SK-N-MC (cell line): ENCODE measurements at regions not wholly inside any gene's neighbourhood (a gene's known extent, or its start where the extent isn't known, plus 50 kb on each side); places are given as distances from the start of the nearest gene placed in this dataset.

Experiments
- EZH2 ChIP-seq: fragments of 200-600 bp; sonication (generic); IDR thresholded peaks from one replicate; pipeline ENCODE4 v1.6.1; 2017; ENCODE audit warnings: antibody characterized with exemption
- POLR2AphosphoS5 ChIP-seq: IDR thresholded peaks from 2 replicates; pipeline ENCODE4 v1.6.1; 2012; ENCODE audit warnings: mild to moderate bottlenecking, low read depth, low read length, borderline replicate concordance

DNA sequence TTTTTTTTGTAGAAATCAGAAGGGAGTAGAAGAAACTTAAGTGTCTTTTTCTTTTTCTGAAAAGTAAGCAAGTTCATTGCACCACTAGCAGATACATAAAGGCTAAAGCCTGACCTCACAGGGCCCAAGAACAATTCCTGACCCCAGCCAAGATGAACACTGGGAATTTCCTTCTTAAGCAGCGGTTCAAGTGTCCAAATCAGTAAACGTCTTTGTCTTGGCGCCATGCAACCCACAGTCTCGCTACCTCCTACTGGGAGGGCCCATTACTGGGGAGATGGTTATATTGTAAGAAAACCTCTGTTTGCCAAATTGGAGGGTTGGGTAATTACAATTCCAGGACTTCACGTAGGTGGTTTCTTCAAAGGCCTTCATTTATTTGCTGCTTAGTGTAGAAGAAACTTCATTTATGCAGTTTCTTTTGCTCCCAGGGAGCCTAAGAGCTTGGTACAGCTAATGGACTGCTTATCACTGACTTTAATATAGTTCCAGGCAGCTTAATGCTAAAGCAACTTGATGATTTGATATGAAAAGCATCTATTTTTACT, 58.3 kb upstream of the ADRB1 start:
- TF ChIP-seq EZH2 (no peak), POLR2AphosphoS5 (no peak; the same call in 1 of the 2 replicates)
